H1 (cell line): ENCODE measurements at regions not wholly inside any gene's neighbourhood (a gene's known extent, or its start where the extent isn't known, plus 50 kb on each side); places are given as distances from the start of the nearest gene placed in this dataset.

Experiments
- BCL11A ChIP-seq, 2 experiments: IDR thresholded peaks; one replicate each; pipeline ENCODE4 v1.6.1; 2011; ENCODE audit warnings: low read depth in 2 of 2, low read length in 2 of 2, mild to moderate bottlenecking in 2 of 2
- CEBPB ChIP-seq: IDR thresholded peaks from 2 replicates; pipeline ENCODE4 v1.6.1; 2012; ENCODE audit warnings: low read depth, low read length
- CHD2 ChIP-seq: IDR thresholded peaks from 2 replicates; pipeline ENCODE4 v1.6.1; 2012; ENCODE audit warnings: low read length, improper control_type of control experiment
- CTBP2 ChIP-seq: IDR thresholded peaks from 2 replicates; pipeline ENCODE4 v1.7.0; 2011; ENCODE audit warnings: borderline replicate concordance, mild to moderate bottlenecking, moderate library complexity, mixed read lengths, low read length; ENCODE audit not compliant: insufficient read depth, insufficient read length
- CTCF ChIP-seq, 3 experiments: IDR thresholded peaks; 1 replicate in 2 of 3; 2 replicates in 1 of 3; pipeline versions ENCODE4 v1.5.1 to v1.6.1; 2011; ENCODE audit warnings: low read length in 3 of 3, mild to moderate bottlenecking in 3 of 3, inconsistent platforms in 2 of 3, low read depth in 1 of 3, moderate library complexity in 1 of 3; ENCODE audit not compliant: insufficient read depth in 1 of 3; ENCODE audit errors: control extremely low read depth in 1 of 3
- EP300 ChIP-seq, 2 experiments: IDR thresholded peaks; 1 replicate in 1 of 2; 2 replicates in 1 of 2; pipeline ENCODE4 v1.6.1; 2011 to 2012; ENCODE audit warnings: low read depth in 2 of 2, low read length in 2 of 2, mild to moderate bottlenecking in 2 of 2, borderline replicate concordance in 1 of 2, inconsistent platforms in 1 of 2, moderate library complexity in 1 of 2
- FOSL1 ChIP-seq: IDR thresholded peaks from 2 replicates; pipeline ENCODE4 v1.6.1; 2011; ENCODE audit warnings: mild to moderate bottlenecking, low read depth, low read length, moderate library complexity; ENCODE audit not compliant: insufficient read depth
- HDAC2 ChIP-seq, 2 experiments: fragments of 300-600 bp in 1 of 2; sonication (generic) in 1 of 2; IDR thresholded peaks; 2 replicates each; pipeline ENCODE4 v1.6.1; 2011 to 2012; ENCODE audit warnings: low read depth in 2 of 2, low read length in 2 of 2, mild to moderate bottlenecking in 2 of 2, moderate library complexity in 2 of 2, borderline replicate concordance in 1 of 2, inconsistent platforms in 1 of 2
- HDAC6 ChIP-seq: IDR thresholded peaks from one replicate; pipeline ENCODE4 v1.7.1; 2012; ENCODE audit warnings: low read depth, mild to moderate bottlenecking, inconsistent platforms, low read length, moderate library complexity
- KDM5A ChIP-seq: fragments of 200-600 bp; IDR thresholded peaks from 2 replicates; pipeline ENCODE4 v1.7.1; 2012; ENCODE audit warnings: mild to moderate bottlenecking, low read length, inconsistent platforms, mixed read lengths
- NRF1 ChIP-seq: IDR thresholded peaks from 2 replicates; pipeline ENCODE4 v1.6.1; 2011; ENCODE audit warnings: mild to moderate bottlenecking, low read depth, low read length, improper control_type of control experiment
- POLR2AphosphoS5 ChIP-seq: IDR thresholded peaks from 2 replicates; pipeline ENCODE4 v1.6.1; 2011; ENCODE audit warnings: low read depth, low read length
- POU5F1 ChIP-seq: IDR thresholded peaks from 2 replicates; pipeline ENCODE4 v1.6.1; 2011; ENCODE audit warnings: low read depth, mild to moderate bottlenecking, low read length, moderate library complexity
- RAD21 ChIP-seq, 2 experiments: IDR thresholded peaks in 1 of 2; conservative IDR thresholded peaks in 1 of 2; 2 replicates each; pipeline ENCODE4 v1.6.1; 2011; ENCODE audit warnings: low read depth in 2 of 2, low read length in 2 of 2, improper control_type of control experiment in 1 of 2, inconsistent platforms in 1 of 2, mild to moderate bottlenecking in 1 of 2, moderate library complexity in 1 of 2
- RXRA ChIP-seq: IDR thresholded peaks from 2 replicates; pipeline ENCODE4 v1.6.1; 2011; ENCODE audit warnings: low read depth, mild to moderate bottlenecking, low read length, moderate library complexity; ENCODE audit not compliant: insufficient read depth
- SAP30 ChIP-seq: fragments of 300-600 bp; sonication (generic); IDR thresholded peaks from 2 replicates; pipeline ENCODE4 v1.7.1; 2012; ENCODE audit warnings: low read length, moderate library complexity, mild to moderate bottlenecking, inconsistent platforms; ENCODE audit not compliant: insufficient read depth, insufficient replicate concordance
- SIRT6 ChIP-seq: IDR thresholded peaks from one replicate; pipeline ENCODE4 v1.7.1; 2012; ENCODE audit warnings: low read length, inconsistent platforms
- SRF ChIP-seq: IDR thresholded peaks from 2 replicates; pipeline ENCODE4 v1.6.1; 2011; ENCODE audit warnings: mild to moderate bottlenecking, low read depth, low read length, moderate library complexity
- YY1 ChIP-seq: IDR thresholded peaks from 2 replicates; pipeline ENCODE4 v1.6.1; 2011; ENCODE audit warnings: low read depth, mild to moderate bottlenecking, low read length
- ZNF274 ChIP-seq: IDR thresholded peaks from 2 replicates; pipeline ENCODE4 v1.7.0; 2012; ENCODE audit warnings: low read length, borderline replicate concordance; ENCODE audit errors: extremely low read depth
- TF ChIP-seq, protein P1 (sequence below): IDR thresholded peaks from 2 replicates; pipeline ENCODE4 v1.6.1; 2012; ENCODE audit warnings: inconsistent platforms
- TF ChIP-seq, protein P2 (sequence below): IDR thresholded peaks from 2 replicates; pipeline ENCODE4 v1.6.1; 2012; ENCODE audit warnings: inconsistent platforms

- TF ChIP-seq FOSL1 (no peak), CEBPB (no peak), RAD21 (IDR thresholded peaks at IDR 0.05 in 1 of 2, conservative IDR thresholded peaks at IDR 0.05 in 1 of 2; ENCODE audit: low read depth in 2 of 2, low read length in 2 of 2) (peak; percentile 59 to 67), CHD2 (no peak), SIRT6 (no peak), YY1 (no peak), CTCF (IDR thresholded peaks at IDR 0.05; ENCODE audit: control extremely low read depth in 1 of 3, insufficient read depth in 1 of 3, low read depth in 1 of 3, low read length in 3 of 3) (peak; percentile 42 to 62 (median 43); a peak in 3 of 4 replicates), HDAC2 (IDR thresholded peaks at IDR 0.05; ENCODE audit: borderline replicate concordance in 1 of 2, low read depth in 2 of 2, low read length in 2 of 2) (no peak), KDM5A (no peak), RXRA (no peak), POU5F1 (no peak), BCL11A (IDR thresholded peaks at IDR 0.05; ENCODE audit: low read depth in 2 of 2, low read length in 2 of 2) (no peak), POLR2AphosphoS5 (no peak), EP300 (IDR thresholded peaks at IDR 0.05; ENCODE audit: borderline replicate concordance in 1 of 2, low read depth in 2 of 2, low read length in 2 of 2) (no peak), NRF1 (no peak), ZNF274 (no peak), HDAC6 (no peak), SRF (no peak), CTBP2 (no peak), SAP30 (no peak)
- TF ChIP-seq, protein P1, sequence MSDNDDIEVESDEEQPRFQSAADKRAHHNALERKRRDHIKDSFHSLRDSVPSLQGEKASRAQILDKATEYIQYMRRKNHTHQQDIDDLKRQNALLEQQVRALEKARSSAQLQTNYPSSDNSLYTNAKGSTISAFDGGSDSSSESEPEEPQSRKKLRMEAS = peak; percentile 82
- TF ChIP-seq, protein P2, sequence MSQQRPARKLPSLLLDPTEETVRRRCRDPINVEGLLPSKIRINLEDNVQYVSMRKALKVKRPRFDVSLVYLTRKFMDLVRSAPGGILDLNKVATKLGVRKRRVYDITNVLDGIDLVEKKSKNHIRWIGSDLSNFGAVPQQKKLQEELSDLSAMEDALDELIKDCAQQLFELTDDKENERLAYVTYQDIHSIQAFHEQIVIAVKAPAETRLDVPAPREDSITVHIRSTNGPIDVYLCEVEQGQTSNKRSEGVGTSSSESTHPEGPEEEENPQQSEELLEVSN = peak; percentile 21; the same call in 1 of the 2 replicates
These were observed 74.8 kb upstream of the PASD1 start (continued) for GRCh38 chrX:151488677-151489076.
